HepG2 (cell line): ENCODE measurements at regions not wholly inside any gene's neighbourhood (a gene's known extent, or its start where the extent isn't known, plus 50 kb on each side); places are given as distances from the start of the nearest gene placed in this dataset.
A peak's percentile ranks its signal among the peaks of the same experiment; 100 is the strongest.

ENCODE experiments used
- ASH2L ChIP-seq: fragments of 300-600, 200-600 bp; sonication (generic); IDR thresholded peaks from 2 replicates; pipeline ENCODE4 v1.7.0; 2017; ENCODE audit warnings: low read depth, mild to moderate bottlenecking, moderate library complexity, mixed read lengths, low read length; ENCODE audit not compliant: insufficient read length
- ELF4 ChIP-seq: sonication (generic); formaldehyde crosslinking; IDR thresholded peaks from 2 replicates; pipeline ENCODE4 v1.5.0; 2020; ENCODE audit warnings: missing genetic modification reagents, mild to moderate bottlenecking, moderate library complexity, borderline replicate concordance
- GABPA ChIP-seq, 2 experiments: IDR thresholded peaks; 2 replicates each; pipeline ENCODE4 v1.6.1; 2011 to 2016; ENCODE audit warnings: low read depth in 2 of 2, low read length in 1 of 2, missing biosample characterization in 1 of 2, missing genetic modification characterization in 1 of 2
- HNRNPK ChIP-seq: fragments of 200-400 bp; formaldehyde crosslinking; IDR thresholded peaks from 2 replicates; pipeline ENCODE4 v1.6.1; 2018; ENCODE audit warnings: low read length, low read depth, moderate library complexity, mild to moderate bottlenecking; ENCODE audit not compliant: poor library complexity, severe bottlenecking
- MBNL3 ChIP-seq: fragments of 250-450 bp; sonication (Bioruptor Pico); conservative IDR thresholded peaks from 2 replicates; pipeline ENCODE4 v1.8.0; 2022; ENCODE audit warnings: mild to moderate bottlenecking, inconsistent platforms
- NAIF1 ChIP-seq: sonication (generic); formaldehyde crosslinking; IDR thresholded peaks from 2 replicates; pipeline ENCODE4 v1.5.0; 2020; ENCODE audit warnings: mild to moderate bottlenecking, missing genetic modification reagents, borderline replicate concordance
- PHF8 ChIP-seq: sonication (generic); formaldehyde crosslinking; IDR thresholded peaks from 2 replicates; pipeline ENCODE4 v1.5.0; 2020; ENCODE audit warnings: missing genetic modification reagents
- RARA ChIP-seq: IDR thresholded peaks from 2 replicates; pipeline ENCODE4 v1.6.1; 2016; ENCODE audit warnings: missing genetic modification reagents, missing compliant biosample characterization
- RXRB ChIP-seq: IDR thresholded peaks from 2 replicates; pipeline ENCODE4 v1.6.1; 2016; ENCODE audit warnings: borderline replicate concordance, missing genetic modification reagents, missing compliant biosample characterization
- SALL2 ChIP-seq: sonication (generic); formaldehyde crosslinking; IDR thresholded peaks from 2 replicates; pipeline ENCODE4 v1.8.1; 2023; ENCODE audit warnings: mild to moderate bottlenecking, missing genetic modification reagents, inconsistent platforms
- SOX6 ChIP-seq, 2 experiments: fragments of 450-650 bp in 1 of 2; sonication (generic) in 1 of 2; formaldehyde crosslinking in 1 of 2; IDR thresholded peaks; 2 replicates each; pipeline versions ENCODE4 v1.4.0 to v1.6.1; 2017 to 2020; ENCODE audit warnings: antibody characterized with exemption in 1 of 2, mild to moderate bottlenecking in 1 of 2, missing genetic modification reagents in 1 of 2
- SRSF4 ChIP-seq: fragments of 200-400 bp; formaldehyde crosslinking; IDR thresholded peaks from one replicate; pipeline ENCODE4 v1.6.1; 2018; ENCODE audit warnings: mild to moderate bottlenecking, low read depth, low read length, moderate library complexity; ENCODE audit not compliant: poor library complexity, severe bottlenecking
- TP53 ChIP-seq: sonication (generic); formaldehyde crosslinking; conservative IDR thresholded peaks from 2 replicates; pipeline ENCODE4 v1.4.0; 2020; ENCODE audit warnings: missing genetic modification reagents
- ZKSCAN5 ChIP-seq: sonication (generic); formaldehyde crosslinking; IDR thresholded peaks from 2 replicates; pipeline ENCODE4 v1.5.1; 2020; ENCODE audit warnings: mild to moderate bottlenecking, missing genetic modification reagents
- ZNF10 ChIP-seq: sonication (generic); formaldehyde crosslinking; IDR thresholded peaks from 2 replicates; pipeline ENCODE4 v1.4.0; 2020; ENCODE audit warnings: mild to moderate bottlenecking, low read depth, missing genetic modification reagents, borderline replicate concordance
- ZNF101 ChIP-seq: sonication (generic); formaldehyde crosslinking; IDR thresholded peaks from 2 replicates; pipeline ENCODE4 v1.4.0; 2020; ENCODE audit warnings: mild to moderate bottlenecking, low read depth, missing genetic modification reagents, borderline replicate concordance
- ZNF33B ChIP-seq: sonication (generic); formaldehyde crosslinking; IDR thresholded peaks from 2 replicates; pipeline ENCODE4 v1.5.1; 2020; ENCODE audit warnings: mild to moderate bottlenecking, missing genetic modification reagents
- ZNF512B ChIP-seq: sonication (generic); formaldehyde crosslinking; IDR thresholded peaks from 2 replicates; pipeline ENCODE4 v1.5.1; 2020; ENCODE audit warnings: missing genetic modification reagents, mild to moderate bottlenecking, borderline replicate concordance

GRCh38 chr5:53358794-53359193, 121.6 kb upstream of the FST start (continued):
- no peak for TF ChIP-seq ZNF512B
- TF ChIP-seq ZKSCAN5 = no peak
- TF ChIP-seq SALL2 (CRISPR knock-in tag) = no peak
- no peak for TF ChIP-seq SOX6 (IDR thresholded peaks at IDR 0.05)
- TF ChIP-seq SOX6 (CRISPR knock-in tag; IDR thresholded peaks at IDR 0.05) = no peak
- TF ChIP-seq PHF8 = no peak
- no peak for TF ChIP-seq NAIF1
- no peak for TF ChIP-seq ZNF101 (CRISPR knock-in tag)
- no peak for TF ChIP-seq HNRNPK
- no peak for TF ChIP-seq ASH2L
- peak; percentile 57 for TF ChIP-seq RARA (CRISPR knock-in tag)
- TF ChIP-seq ZNF10 (CRISPR knock-in tag) = no peak
- no peak for TF ChIP-seq TP53 (CRISPR knock-in tag)
- no peak for TF ChIP-seq ZNF33B
- no peak for TF ChIP-seq ELF4 (CRISPR knock-in tag)
- TF ChIP-seq MBNL3 (CRISPR knock-in tag) = no peak
- TF ChIP-seq GABPA (IDR thresholded peaks at IDR 0.05; ENCODE audit: low read depth, low read length) = no peak
- TF ChIP-seq GABPA (CRISPR knock-in tag; IDR thresholded peaks at IDR 0.05; ENCODE audit: low read depth) = peak; percentile 35; the same call in 1 of the 2 replicates
- no peak for TF ChIP-seq SRSF4
- 0 out of 2 replicates have a peak, but pooled peaks have one; percentile 20 for TF ChIP-seq RXRB (CRISPR knock-in tag)
- TF ChIP-seq, all 625 proteins: peak for 20
